Stimulated activated naive CD8-positive, alpha-beta T cell treated with anti-CD3 and anti-CD28 coated beads, Interleukin-15, Interleukin-2, amounts not matched to agents 100 ng/mL and 50 ng/mL, for 24 hours (primary cell): ENCODE measurements at regions not wholly inside any gene's neighbourhood (a gene's known extent, or its start where the extent isn't known, plus 50 kb on each side); places are given as distances from the start of the nearest gene placed in this dataset.
"Not testable (repeated sequence)": the region's sequence is repeated elsewhere in the genome, so short reads cannot be mapped to it uniquely, and the experiment has no call there.

Experiments used
- H3K27ac Mint-ChIP-seq: one replicate; pipeline ENCODE4 v1.8.0; 2021; ENCODE audit warnings: mild to moderate bottlenecking, mixed read lengths
- H3K27me3 Mint-ChIP-seq: one replicate; pipeline ENCODE4 v1.8.0; 2021; ENCODE audit warnings: mixed read lengths
- H3K36me3 Mint-ChIP-seq: one replicate; pipeline ENCODE4 v1.8.0; 2021; ENCODE audit warnings: low read depth, mixed read lengths
- H3K4me1 Mint-ChIP-seq: one replicate; pipeline ENCODE4 v1.8.0; 2021; ENCODE audit warnings: low read depth, mixed read lengths
- H3K4me3 Mint-ChIP-seq: one replicate; pipeline ENCODE4 v1.8.0; 2021; ENCODE audit warnings: mild to moderate bottlenecking, mixed read lengths
- H3K9me3 Mint-ChIP-seq: one replicate; pipeline ENCODE4 v1.8.0; 2021; ENCODE audit warnings: mixed read lengths

DNA sequence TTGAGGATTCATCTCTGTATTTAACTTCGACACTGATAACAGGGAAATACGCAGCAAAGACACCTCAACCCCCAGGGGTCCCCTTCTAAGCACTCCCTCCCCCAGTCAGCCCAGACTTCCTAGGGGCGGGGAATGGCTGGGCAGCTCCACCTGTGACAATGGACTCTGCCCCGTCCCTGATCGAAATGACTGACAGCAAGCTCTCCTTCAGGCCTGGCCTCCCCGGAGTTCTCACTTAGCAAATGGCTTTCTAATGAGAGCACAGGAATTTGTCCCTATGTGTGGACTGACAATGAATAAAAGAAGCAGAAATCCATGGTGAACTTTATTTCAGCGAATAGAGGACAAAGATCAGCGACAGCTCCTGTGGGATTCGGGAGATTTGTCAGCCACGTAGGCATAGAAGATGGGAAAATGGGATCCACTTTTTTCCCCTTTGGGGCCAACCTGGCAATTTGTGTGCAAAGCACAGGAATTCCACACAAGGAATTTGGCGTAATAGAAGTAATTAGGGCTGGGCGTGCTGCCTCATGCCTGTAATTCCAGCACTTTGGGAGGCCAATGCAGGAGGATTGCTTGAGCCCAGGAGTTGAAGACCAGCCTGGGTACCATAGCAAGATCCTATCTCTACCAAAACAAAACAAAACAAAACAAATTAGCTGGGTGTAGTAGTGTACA is 63.8 kb downstream of the TNFAIP2 start:
- H3K36me3 Mint-ChIP-seq, result no peaks in the 10 kb centered on the region
- no peaks in the 10 kb centered on the region for H3K9me3 Mint-ChIP-seq
- no peak overlapping the region for H3K27ac Mint-ChIP-seq
- H3K27me3 Mint-ChIP-seq, result peaks cover 54% of the 10 kb centered on the region
- no peak overlapping the region for H3K4me3 Mint-ChIP-seq
- peaks cover 4% of the 10 kb centered on the region for H3K4me1 Mint-ChIP-seq

DNA sequence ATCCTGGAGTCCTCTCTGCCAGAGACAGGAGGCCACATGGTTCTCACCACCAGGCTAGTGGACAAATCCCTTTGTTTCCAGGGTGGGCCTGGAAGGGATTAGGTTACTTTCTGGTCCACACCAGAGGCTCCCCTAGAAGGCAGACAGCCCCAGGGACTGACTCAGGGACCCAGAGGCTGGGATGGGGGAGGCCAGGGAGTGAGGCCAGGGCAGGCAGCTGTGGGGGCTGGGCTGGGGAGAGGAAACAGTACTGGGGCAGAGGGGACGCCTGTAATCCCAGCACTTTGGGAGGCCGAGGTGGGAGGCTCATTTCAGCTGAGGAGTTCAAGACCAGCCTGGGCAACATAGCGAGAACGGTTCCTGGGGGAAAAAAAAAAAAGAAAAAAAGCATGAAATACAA is 64.7 kb downstream of the TNFAIP2 start:
- Mint-ChIP-seq H3K27ac (no peak overlapping the region), H3K27me3 (peaks cover 50% of the 10 kb centered on the region), H3K36me3 (no peaks in the 10 kb centered on the region), H3K4me1 (peaks cover 4% of the 10 kb centered on the region), H3K9me3 (no peaks in the 10 kb centered on the region), H3K4me3 (no peak overlapping the region)

DNA sequence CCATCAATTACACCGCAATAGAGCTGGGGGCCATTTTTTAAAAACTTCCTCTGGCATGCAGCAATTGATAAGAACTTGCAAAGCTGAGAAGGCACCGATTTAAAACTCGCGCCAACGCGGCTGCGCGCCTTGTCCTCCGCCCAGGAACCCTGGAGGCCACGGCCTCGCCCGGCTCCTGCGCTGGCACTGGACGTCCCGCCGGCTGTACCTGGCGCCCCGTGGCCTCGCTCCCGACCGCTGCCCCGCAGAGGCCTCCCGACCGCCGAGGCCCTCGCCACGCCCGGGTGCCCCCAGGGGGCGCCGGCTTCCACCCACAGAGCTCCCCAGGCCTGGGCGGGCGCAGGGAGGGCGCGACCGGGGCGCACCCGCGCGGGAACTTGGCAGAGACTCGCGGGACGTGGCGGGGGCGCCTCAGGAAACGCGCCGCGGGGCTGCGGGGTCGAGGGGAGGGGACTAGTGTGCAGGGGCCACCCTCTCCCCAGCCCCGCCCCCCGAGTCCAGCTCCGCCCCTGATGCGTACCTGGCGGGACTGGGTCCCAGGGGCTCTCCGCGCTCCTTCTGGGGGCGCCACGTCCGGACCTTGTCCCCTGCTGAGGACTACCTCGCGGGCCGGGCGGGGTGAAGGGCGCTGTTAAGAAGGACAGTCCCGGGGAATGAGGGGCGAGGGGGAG is 65.7 kb downstream of the TNFAIP2 start:
- H3K27me3 Mint-ChIP-seq, result peaks cover 49% of the 10 kb centered on the region
- peak overlapping the region; percentile 27 for H3K4me3 Mint-ChIP-seq
- no peaks in the 10 kb centered on the region for H3K9me3 Mint-ChIP-seq
- no peaks in the 10 kb centered on the region for H3K36me3 Mint-ChIP-seq
- peaks cover 4% of the 10 kb centered on the region for H3K4me1 Mint-ChIP-seq
- H3K27ac Mint-ChIP-seq, result no peak overlapping the region

DNA sequence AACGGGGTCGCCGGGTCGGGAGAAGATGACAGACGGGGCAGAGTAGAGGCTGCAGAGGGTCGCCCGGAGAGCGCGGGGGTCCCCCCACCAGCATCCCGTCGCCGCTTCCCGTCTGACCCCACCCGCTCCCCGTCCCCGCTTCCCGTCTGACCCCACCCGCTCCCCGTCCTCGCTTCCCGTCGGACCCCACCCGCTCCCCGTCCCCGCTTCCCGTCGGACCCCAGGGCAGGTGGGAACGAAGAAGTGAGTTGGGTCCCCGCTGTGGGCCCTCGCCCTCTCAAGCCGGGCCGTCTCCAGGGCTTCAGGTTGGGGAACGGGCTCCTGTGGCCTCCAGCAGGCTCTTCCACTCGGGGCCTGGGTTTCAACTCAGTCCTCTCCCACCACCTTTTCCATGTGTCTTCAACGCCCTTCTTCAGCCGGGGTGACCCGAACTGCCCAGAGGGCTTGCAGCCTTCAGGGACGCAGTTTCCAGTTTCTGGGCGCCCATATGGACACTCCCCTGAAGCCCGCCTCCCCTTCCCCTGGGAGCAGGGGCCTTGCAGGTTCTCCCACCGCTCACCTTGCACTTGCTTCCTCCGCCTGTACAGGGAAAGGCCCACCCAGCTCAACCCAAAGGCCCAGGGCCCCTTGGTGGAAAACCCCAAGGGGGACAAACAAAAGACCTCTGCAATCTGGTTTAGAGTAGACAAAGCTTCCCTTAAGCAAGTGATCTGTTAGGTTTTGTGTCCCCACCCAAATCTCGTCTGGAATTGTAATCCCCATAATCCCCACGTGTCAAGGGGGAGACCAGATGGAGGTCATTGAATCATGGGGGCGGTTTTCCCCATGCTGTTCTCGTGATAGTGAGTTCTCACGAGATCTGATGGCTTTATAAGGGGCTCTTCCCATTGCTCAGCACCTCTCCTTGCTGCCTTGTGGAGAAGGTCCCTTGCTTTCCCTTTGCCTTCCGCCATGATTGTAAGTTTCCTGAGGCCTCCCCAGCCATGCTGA is 66.5 kb downstream of the TNFAIP2 start:
- H3K36me3 Mint-ChIP-seq, result no peaks in the 10 kb centered on the region
- H3K4me3 Mint-ChIP-seq, result peak overlapping the region; percentile 15
- H3K4me1 Mint-ChIP-seq, result peaks cover 4% of the 10 kb centered on the region

GRCh38 chr14:103190741-103191140 is 67.5 kb downstream of the TNFAIP2 start:
- no peaks in the 10 kb centered on the region for H3K9me3 Mint-ChIP-seq
- peaks cover 4% of the 10 kb centered on the region for H3K4me1 Mint-ChIP-seq
- H3K27ac Mint-ChIP-seq, result no peak overlapping the region
- peaks cover 42% of the 10 kb centered on the region for H3K27me3 Mint-ChIP-seq
- no peaks in the 10 kb centered on the region for H3K36me3 Mint-ChIP-seq
- H3K4me3 Mint-ChIP-seq, result no peak overlapping the region

More for the DNA sequence above, 66.5 kb downstream of the TNFAIP2 start:
- H3K27ac Mint-ChIP-seq, result no peak overlapping the region
- H3K9me3 Mint-ChIP-seq, result no peaks in the 10 kb centered on the region
- peaks cover 45% of the 10 kb centered on the region for H3K27me3 Mint-ChIP-seq

- Mint-ChIP-seq H3K27ac (no peak overlapping the region), H3K27me3 (peaks cover 31% of the 10 kb centered on the region), H3K4me3 (no peak overlapping the region), H3K36me3 (no peaks in the 10 kb centered on the region), H3K4me1 (peaks cover 4% of the 10 kb centered on the region), H3K9me3 (no peaks in the 10 kb centered on the region)
Measured at GRCh38 chr14:103191844-103192243, 68.6 kb downstream of the TNFAIP2 start.

GRCh38 chr14:103192246-103192840 is 69.1 kb downstream of the TNFAIP2 start:
- Mint-ChIP-seq H3K27ac (no peak overlapping the region), H3K9me3 (no peaks in the 10 kb centered on the region), H3K36me3 (no peaks in the 10 kb centered on the region), H3K27me3 (peaks cover 26% of the 10 kb centered on the region), H3K4me1 (peaks cover 4% of the 10 kb centered on the region), H3K4me3 (no peak overlapping the region)

DNA sequence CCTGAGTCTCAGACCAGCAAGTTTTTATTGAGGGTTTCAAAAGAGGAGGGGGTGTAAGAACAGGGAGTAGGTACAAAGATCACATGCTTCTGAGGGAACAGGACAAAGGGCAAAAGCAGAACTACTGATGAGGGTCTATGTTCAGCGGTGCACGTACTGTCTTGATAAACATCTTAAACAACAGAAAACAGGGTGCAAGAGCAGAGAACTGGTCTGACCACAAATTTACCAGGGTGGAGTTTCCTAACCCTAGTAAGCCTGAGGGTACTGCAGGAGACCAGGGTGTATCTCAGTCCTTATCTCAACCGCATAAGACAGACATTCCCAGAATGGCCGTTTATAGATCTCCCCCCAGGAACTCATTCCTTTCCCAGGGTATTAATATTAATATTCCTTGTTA is 69.6 kb downstream of the TNFAIP2 start:
- not testable (repeated sequence) for H3K9me3 Mint-ChIP-seq, H3K36me3 Mint-ChIP-seq, H3K4me3 Mint-ChIP-seq, H3K27ac Mint-ChIP-seq, H3K4me1 Mint-ChIP-seq
- H3K27me3 Mint-ChIP-seq, result peaks cover 21% of the 10 kb centered on the region

- not testable (repeated sequence) for H3K36me3 Mint-ChIP-seq, H3K27ac Mint-ChIP-seq, H3K4me3 Mint-ChIP-seq, H3K4me1 Mint-ChIP-seq, H3K9me3 Mint-ChIP-seq
- H3K27me3 Mint-ChIP-seq, result peaks cover 18% of the 10 kb centered on the region
Measured at GRCh38 chr14:103193491-103193890, 70.2 kb downstream of the TNFAIP2 start.

- Mint-ChIP-seq H3K4me3 (no peak overlapping the region), H3K27ac (no peak overlapping the region), H3K4me1 (peaks cover 4% of the 10 kb centered on the region), H3K36me3 (no peaks in the 10 kb centered on the region), H3K27me3 (peaks cover 19% of the 10 kb centered on the region), H3K9me3 (no peaks in the 10 kb centered on the region)
Measured at GRCh38 chr14:103194256-103195045, 71.2 kb downstream of the TNFAIP2 start.

GRCh38 chr14:103195828-103196615 is 72.8 kb downstream of the TNFAIP2 start:
- Mint-ChIP-seq H3K4me1 (no peaks in the 10 kb centered on the region), H3K36me3 (no peaks in the 10 kb centered on the region), H3K4me3 (no peak overlapping the region), H3K27me3 (peaks cover 7% of the 10 kb centered on the region), H3K27ac (no peak overlapping the region), H3K9me3 (no peaks in the 10 kb centered on the region)

GRCh38 chr14:103196716-103197115 is 73.5 kb downstream of the TNFAIP2 start:
- H3K4me3 Mint-ChIP-seq, result no peak overlapping the region
- H3K9me3 Mint-ChIP-seq, result no peaks in the 10 kb centered on the region
- peaks cover 7% of the 10 kb centered on the region for H3K27me3 Mint-ChIP-seq
- H3K4me1 Mint-ChIP-seq, result no peaks in the 10 kb centered on the region
- no peaks in the 10 kb centered on the region for H3K36me3 Mint-ChIP-seq
- H3K27ac Mint-ChIP-seq, result no peak overlapping the region

DNA sequence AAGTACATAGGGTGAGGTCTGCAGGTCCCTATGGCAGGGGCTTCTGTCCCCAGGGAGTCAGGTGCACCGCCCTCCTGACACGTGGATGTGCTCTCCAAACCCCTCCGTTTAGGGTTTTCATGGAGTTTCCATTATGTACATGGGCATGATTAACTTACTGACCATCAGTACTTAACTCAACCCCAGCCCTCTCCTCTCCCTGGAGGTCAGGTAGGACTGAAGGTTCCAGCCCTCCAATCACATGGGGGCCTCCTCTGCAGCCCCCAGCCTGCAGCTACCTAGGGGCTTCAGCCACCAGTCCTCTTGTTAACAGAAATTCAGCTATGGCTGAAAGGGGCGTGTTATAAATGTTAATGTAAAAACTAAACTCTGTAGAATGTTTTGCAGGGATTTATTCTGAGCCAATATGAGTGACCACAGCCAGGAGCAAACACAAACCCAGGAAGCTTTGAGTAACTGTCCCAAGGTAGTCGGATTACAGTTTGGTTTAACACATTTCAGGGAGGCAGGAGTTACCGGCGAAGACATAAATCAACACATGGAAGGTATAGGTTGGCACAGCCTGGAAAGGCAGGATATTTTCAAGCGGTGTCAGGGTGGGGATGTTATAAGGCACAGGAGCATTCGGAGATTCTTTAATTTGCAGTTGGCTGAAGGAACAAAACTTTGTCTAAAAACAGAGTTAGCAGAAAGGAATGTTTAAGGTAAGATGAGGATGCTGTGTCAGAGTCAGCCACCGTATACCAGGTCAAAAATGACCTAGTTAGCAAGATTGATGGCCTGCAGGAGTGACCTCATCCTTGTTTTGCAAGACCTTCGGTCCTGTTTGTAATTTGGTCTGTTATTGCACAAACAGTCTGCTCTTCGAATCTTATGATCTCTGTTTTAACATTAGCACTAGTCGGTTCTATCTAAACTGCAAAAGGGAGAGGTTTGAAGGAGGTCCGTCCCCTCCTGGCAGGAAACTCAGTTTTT is 75.2 kb downstream of the TNFAIP2 start:
- H3K27ac Mint-ChIP-seq, result no peak overlapping the region
- H3K27me3 Mint-ChIP-seq, result peaks cover 11% of the 10 kb centered on the region
- no peaks in the 10 kb centered on the region for H3K36me3 Mint-ChIP-seq
- H3K4me1 Mint-ChIP-seq, result no peaks in the 10 kb centered on the region
- H3K4me3 Mint-ChIP-seq, result no peak overlapping the region
- H3K9me3 Mint-ChIP-seq, result no peaks in the 10 kb centered on the region
